Neuronal stem cell (in vitro differentiated cells): ENCODE measurements at regions not wholly inside any gene's neighbourhood (a gene's known extent, or its start where the extent isn't known, plus 50 kb on each side); places are given as distances from the start of the nearest gene placed in this dataset.
A peak's percentile ranks its signal among the peaks of the same experiment; 100 is the strongest.

ENCODE experiments used
- DNase-seq: peaks from one replicate; pipeline ENCODE4 v3.0.0-alpha.2; 2013; ENCODE audit warnings: low spot score
- H2AFZ ChIP-seq: one replicate; pipeline ENCODE4 v1.6.1; 2013; ENCODE audit warnings: mild to moderate bottlenecking, low read length, inconsistent platforms
- H2AK5ac ChIP-seq: 2 replicates; pipeline ENCODE4 v1.6.1; 2013; ENCODE audit warnings: low read depth, mild to moderate bottlenecking, inconsistent platforms, low read length, moderate library complexity, mixed read lengths
- H2BK120ac ChIP-seq: 2 replicates; pipeline ENCODE4 v1.6.1; 2013; ENCODE audit warnings: low read depth, mild to moderate bottlenecking, inconsistent platforms, low read length, moderate library complexity, mixed read lengths
- H2BK12ac ChIP-seq: one replicate; pipeline ENCODE4 v1.6.1; 2013; ENCODE audit warnings: low read length, inconsistent platforms
- H2BK15ac ChIP-seq: 2 replicates; pipeline ENCODE4 v1.6.1; 2013; ENCODE audit warnings: mild to moderate bottlenecking, low read length, inconsistent platforms, mixed read lengths
- H2BK5ac ChIP-seq: one replicate; pipeline ENCODE4 v1.6.1; 2013; ENCODE audit warnings: inconsistent platforms, mild to moderate bottlenecking, low read length, moderate library complexity
- H3K14ac ChIP-seq: one replicate; pipeline ENCODE4 v1.6.1; 2013; ENCODE audit warnings: low read length, inconsistent platforms
- H3K18ac ChIP-seq: 2 replicates; pipeline ENCODE4 v1.6.1; 2013; ENCODE audit warnings: low read length, inconsistent platforms
- H3K23ac ChIP-seq: 2 replicates; pipeline ENCODE4 v1.6.1; 2013; ENCODE audit warnings: low read depth, mild to moderate bottlenecking, mixed read lengths, low read length, inconsistent platforms; ENCODE audit not compliant: poor library complexity
- H3K27ac ChIP-seq: replicated peaks from 3 replicates; pipeline ENCODE4 v1.5.1; 2013; ENCODE audit warnings: low read length, inconsistent platforms
- H3K27me3 ChIP-seq, 3 experiments: 2 replicates each; pipeline ENCODE4 v1.6.1; 2013; ENCODE audit warnings: low read length in 3 of 3, mild to moderate bottlenecking in 2 of 3, inconsistent platforms in 1 of 3, low read depth in 1 of 3, mixed read lengths in 1 of 3, moderate library complexity in 1 of 3; ENCODE audit not compliant: control insufficient read depth in 3 of 3, insufficient read depth in 3 of 3
- H3K36me3 ChIP-seq, 2 donors: replicated peaks in 1 of 2; 2 replicates each; pipeline ENCODE4 v1.6.1; 2013; ENCODE audit warnings: low read length in 2 of 2; ENCODE audit not compliant: control insufficient read depth in 2 of 2, insufficient read depth in 2 of 2
- H3K4ac ChIP-seq: 2 replicates; pipeline ENCODE4 v1.6.1; 2013; ENCODE audit warnings: inconsistent platforms, mild to moderate bottlenecking, low read length, moderate library complexity
- H3K4me1 ChIP-seq, 2 donors: 1 replicate in 1 of 2; 2 replicates in 1 of 2; pipeline ENCODE4 v1.6.1; 2013; ENCODE audit warnings: low read length in 2 of 2, low read depth in 1 of 2; ENCODE audit not compliant: control insufficient read depth in 2 of 2, insufficient read depth in 1 of 2
- H3K4me2 ChIP-seq: one replicate; pipeline ENCODE4 v1.6.1; 2013; ENCODE audit warnings: mild to moderate bottlenecking, low read length, inconsistent platforms; ENCODE audit not compliant: insufficient read depth, poor library complexity, severe bottlenecking
- H3K4me3 ChIP-seq, 2 donors: 2 replicates each; pipeline ENCODE4 v1.5.1; 2013; ENCODE audit warnings: low read length in 2 of 2, mild to moderate bottlenecking in 2 of 2, inconsistent platforms in 1 of 2, moderate library complexity in 1 of 2
- H3K79me1 ChIP-seq: one replicate; pipeline ENCODE4 v1.6.1; 2013; ENCODE audit warnings: low read depth, mild to moderate bottlenecking, inconsistent platforms, low read length, moderate library complexity
- H3K9ac ChIP-seq: one replicate; pipeline ENCODE4 v1.6.1; 2013; ENCODE audit warnings: mild to moderate bottlenecking, low read depth, low read length, inconsistent platforms; ENCODE audit not compliant: poor library complexity
- H3K9me3 ChIP-seq, 2 donors: replicated peaks in 1 of 2; 2 replicates each; pipeline versions ENCODE3 to v1.6.1; 2013; ENCODE audit warnings: low read length in 2 of 2, mild to moderate bottlenecking in 2 of 2, inconsistent platforms in 1 of 2, low read depth in 1 of 2, mixed read lengths in 1 of 2, moderate library complexity in 1 of 2; ENCODE audit not compliant: control insufficient read depth in 2 of 2, insufficient read depth in 1 of 2
- H4K8ac ChIP-seq: one replicate; pipeline ENCODE4 v1.6.1; 2013; ENCODE audit warnings: low read depth, mild to moderate bottlenecking, inconsistent platforms, low read length, moderate library complexity
- H4K91ac ChIP-seq: one replicate; pipeline ENCODE4 v1.6.1; 2013; ENCODE audit warnings: low read length, low read depth, mild to moderate bottlenecking, inconsistent platforms; ENCODE audit not compliant: poor library complexity
- WGBS, 2 donors: extraction: QIAGEN DNeasy Blood & Tissue Kit; methylation state at CpG; one replicate each; pipeline ENCODE4 v1.1.7; 2013; ENCODE audit warnings: missing lambda C conversion rate in 2 of 2, mixed read lengths in 1 of 2; ENCODE audit not compliant: insufficient read length in 2 of 2, insufficient replicate concordance in 1 of 2; ENCODE audit errors: extremely low coverage in 2 of 2; 5-methylcytosine and 5-hydroxymethylcytosine counted together

- no peak overlapping the region for H2AFZ ChIP-seq
- no peak overlapping the region for H2BK5ac ChIP-seq
- no peak overlapping the region for H4K8ac ChIP-seq
- no CpG with 5 or more reads among the region's 3 CpGs for WGBS, 2 donors
- H3K79me1 ChIP-seq: no peaks in the 10 kb centered on the region
- H3K9ac ChIP-seq: no peak overlapping the region
- H3K14ac ChIP-seq: no peak overlapping the region
- no peak overlapping the region for H3K4ac ChIP-seq
- no peaks in the 10 kb centered on the region for H3K9me3 ChIP-seq
- H4K91ac ChIP-seq: no peak overlapping the region
- H3K27ac ChIP-seq: no peak overlapping the region
- H3K4me1 ChIP-seq: peaks cover 1 to 4% of the 10 kb centered on the region in 2 donors
- no peak overlapping the region for H2AK5ac ChIP-seq
- H3K36me3 ChIP-seq: no peaks in the 10 kb centered on the region
- H3K4me3 ChIP-seq: no peak overlapping the region
- no peak overlapping the region for H3K23ac ChIP-seq
- H3K27me3 ChIP-seq: no peaks in the 10 kb centered on the region
- H3K4me2 ChIP-seq: no peak overlapping the region
- no peak overlapping the region for H3K18ac ChIP-seq
- no peak overlapping the region for H2BK12ac ChIP-seq
- H2BK15ac ChIP-seq: no peak overlapping the region
- no peak overlapping the region for H2BK120ac ChIP-seq
- no peak for DNase-seq
Measured at GRCh38 chr6:139520321-139520768, 145.9 kb upstream of the CITED2 start.

- Histone ChIP-seq H3K18ac (no peak overlapping the region), H3K4me3 (no peak overlapping the region), H4K91ac (no peak overlapping the region), H3K14ac (no peak overlapping the region), H3K4me1 (peaks cover 3 to 7% of the 10 kb centered on the region in 2 donors), H3K9ac (no peak overlapping the region), H2BK15ac (no peak overlapping the region), H3K23ac (no peak overlapping the region), H3K27ac (no peak overlapping the region), H2AFZ (peak overlapping the region; percentile 1), H2BK120ac (no peak overlapping the region), H2BK5ac (no peak overlapping the region), H3K4ac (no peak overlapping the region), H3K4me2 (no peak overlapping the region), H4K8ac (no peak overlapping the region), H3K36me3 (no peaks in the 10 kb centered on the region), H3K9me3 (no peaks in the 10 kb centered on the region), H3K79me1 (no peaks in the 10 kb centered on the region), H3K27me3 (no peaks in the 10 kb centered on the region), H2BK12ac (no peak overlapping the region), H2AK5ac (no peak overlapping the region)
- WGBS, 2 donors: no CpG with 5 or more reads among the region's 5 CpGs
- no peak for DNase-seq
Measured at GRCh38 chr6:139519571-139520031, 145.2 kb upstream of the CITED2 start.

- Histone ChIP-seq H4K91ac (no peak overlapping the region), H4K8ac (no peak overlapping the region), H2BK15ac (no peak overlapping the region)
Measured at GRCh38 chr6:139519097-139519496, 144.6 kb upstream of the CITED2 start.

GRCh38 chr6:139518556-139519091 lies 144.2 kb upstream of the CITED2 start:
- no peak overlapping the region for H2BK5ac ChIP-seq
- no peak overlapping the region for H3K4me2 ChIP-seq
- no peaks in the 10 kb centered on the region for H3K9me3 ChIP-seq
- no peak overlapping the region for H4K91ac ChIP-seq
- H3K9ac ChIP-seq: no peak overlapping the region
- H2AFZ ChIP-seq: no peak overlapping the region
- H3K18ac ChIP-seq: no peak overlapping the region
- H3K23ac ChIP-seq: no peak overlapping the region
- no peaks in the 10 kb centered on the region for H3K36me3 ChIP-seq
- no peak overlapping the region for H2AK5ac ChIP-seq
- H3K4me1 ChIP-seq: peaks cover 3 to 7% of the 10 kb centered on the region in 2 donors
- WGBS, 2 donors: no CpG with 5 or more reads among the region's 12 CpGs
- no peak overlapping the region for H2BK120ac ChIP-seq
- H4K8ac ChIP-seq: no peak overlapping the region
- H3K79me1 ChIP-seq: no peaks in the 10 kb centered on the region
- no peak overlapping the region for H2BK12ac ChIP-seq
- H3K27me3 ChIP-seq: no peaks in the 10 kb centered on the region
- no peak overlapping the region for H3K4ac ChIP-seq
- no peak overlapping the region for H3K4me3 ChIP-seq
- DNase-seq: no peak
- H3K14ac ChIP-seq: no peak overlapping the region
- H2BK15ac ChIP-seq: no peak overlapping the region
- no peak overlapping the region for H3K27ac ChIP-seq

More at GRCh38 chr6:139519097-139519496, 144.6 kb upstream of the CITED2 start:
- Histone ChIP-seq H2BK5ac (no peak overlapping the region), H2AK5ac (no peak overlapping the region), H3K9me3 (no peaks in the 10 kb centered on the region), H3K27me3 (no peaks in the 10 kb centered on the region), H3K9ac (no peak overlapping the region), H3K27ac (no peak overlapping the region), H3K79me1 (no peaks in the 10 kb centered on the region), H3K4ac (no peak overlapping the region), H2AFZ (no peak overlapping the region), H3K4me3 (no peak overlapping the region), H2BK12ac (no peak overlapping the region), H3K23ac (no peak overlapping the region), H3K14ac (no peak overlapping the region), H3K36me3 (no peaks in the 10 kb centered on the region), H3K18ac (no peak overlapping the region), H3K4me2 (no peak overlapping the region), H2BK120ac (no peak overlapping the region), H3K4me1 (peaks cover 3 to 7% of the 10 kb centered on the region in 2 donors)
- no CpG with 5 or more reads among the region's 5 CpGs for WGBS, 2 donors
- DNase-seq: no peak
